ENCODE measurements at regions not wholly inside any gene's neighbourhood (a gene's known extent, or its start where the extent isn't known, plus 50 kb on each side); places are given as distances from the start of the nearest gene placed in this dataset.

GRCh38 chr2:81981585-81981984 is 1677.0 kb upstream of the LRRTM1 start:
- DNase-seq = no peak

- DNase-seq = no peak
These were observed 1674.5 kb upstream of the LRRTM1 start for GRCh38 chr2:81979086-81979485.

GRCh38 chr2:81976998-81977397 is 1672.4 kb upstream of the LRRTM1 start:
- DNase-seq = no peak

DNA sequence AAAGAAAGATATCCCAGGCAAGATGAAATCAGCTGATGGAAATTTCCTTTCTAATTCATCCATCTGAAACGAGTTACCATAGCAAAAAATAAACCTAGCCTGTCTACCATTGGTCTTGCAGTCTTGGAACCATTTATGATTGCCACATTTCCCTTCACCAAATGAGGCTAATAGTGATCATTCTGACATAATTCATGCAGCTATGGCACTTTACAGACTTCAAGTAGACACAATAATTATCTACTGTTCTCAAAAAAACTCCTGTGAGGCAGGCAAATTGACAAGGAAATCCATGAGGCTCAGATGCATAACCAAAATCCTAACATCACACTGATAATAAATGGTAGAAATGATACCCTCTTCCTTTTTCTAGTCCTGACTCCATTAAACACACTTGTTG is 1669.7 kb upstream of the LRRTM1 start:
- DNase-seq = no peak

- DNase-seq = no peak
These were observed 1638.3 kb upstream of the LRRTM1 start for GRCh38 chr2:81942876-81943275.

DNA sequence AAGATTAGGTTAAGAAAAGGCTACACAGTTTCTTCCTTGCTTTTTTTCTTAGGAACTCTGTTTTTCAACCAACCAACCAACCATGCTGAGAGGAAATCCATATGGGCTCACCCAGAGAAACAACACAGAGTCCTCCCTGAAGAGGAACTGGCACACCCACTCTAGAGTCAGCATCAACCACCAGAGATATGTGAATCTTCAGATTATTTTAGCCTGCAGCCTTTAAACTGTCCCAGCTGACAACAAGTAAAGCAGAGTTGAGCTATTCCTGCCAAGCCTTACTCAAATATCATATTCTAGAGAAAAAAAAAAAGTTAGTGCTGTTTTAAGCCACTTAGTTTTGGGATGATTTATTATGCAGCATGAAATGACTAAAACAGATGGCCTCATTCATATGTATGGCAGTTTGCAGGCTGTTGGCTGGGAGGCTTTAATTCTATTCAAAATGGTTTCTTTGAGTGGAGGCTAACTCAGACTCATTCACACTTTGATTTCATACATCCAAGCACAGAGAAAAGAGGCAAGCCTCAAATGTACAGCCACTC is 1637.7 kb upstream of the LRRTM1 start:
- DNase-seq = no peak

DNA sequence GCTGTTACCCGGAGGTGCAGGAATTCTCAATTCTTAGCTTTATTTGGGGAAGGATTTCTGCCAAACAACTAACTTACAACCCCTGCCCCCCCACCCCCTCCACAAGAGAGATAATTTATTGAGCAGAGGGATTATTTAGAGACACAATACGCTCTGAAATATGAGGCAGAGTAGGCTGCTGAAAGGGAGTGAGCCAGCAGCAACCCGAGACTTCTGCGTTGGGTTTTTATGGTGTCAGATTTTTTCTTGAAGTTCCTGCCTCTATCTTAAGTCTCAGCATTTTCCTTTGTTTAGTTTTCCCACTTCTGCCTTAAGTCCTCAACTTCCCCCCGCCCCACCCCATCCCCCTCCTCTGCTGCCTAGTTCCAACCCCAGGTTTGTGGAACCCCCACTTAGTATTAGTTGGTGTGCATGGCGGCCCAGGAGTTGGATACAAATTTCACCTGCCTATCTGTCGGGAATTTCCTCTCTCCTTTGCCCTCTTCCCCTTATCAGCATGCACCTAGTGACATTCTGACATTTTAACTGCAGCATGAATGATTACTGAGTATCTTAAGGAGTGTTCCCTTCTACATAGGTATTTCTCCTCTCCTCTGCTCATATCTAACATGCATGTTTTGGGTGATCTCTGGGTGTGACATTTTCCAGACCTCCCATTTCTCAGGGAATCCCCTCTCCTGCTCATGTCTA is 1635.9 kb upstream of the LRRTM1 start:
- DNase-seq = no peak

DNA sequence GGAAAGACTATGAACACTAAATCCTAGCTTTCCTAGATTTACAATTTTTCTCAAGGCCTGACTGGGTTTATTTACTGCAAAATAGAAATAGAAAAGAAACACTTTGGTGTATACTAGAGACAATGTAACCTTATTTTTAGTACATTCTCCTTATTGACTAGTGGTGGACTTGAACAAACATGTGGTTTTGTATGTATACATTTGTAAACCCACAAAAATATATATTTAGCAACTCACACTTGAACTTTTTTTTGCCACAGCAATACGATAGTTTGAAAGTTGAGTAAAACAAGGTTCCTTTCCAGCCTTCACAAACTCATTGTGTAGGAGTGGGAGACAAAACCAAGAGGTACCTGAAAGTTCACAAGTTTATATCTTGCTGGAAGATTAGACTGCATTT is 1633.4 kb upstream of the LRRTM1 start:
- no peak for DNase-seq

- DNase-seq = no peak
These were observed 1599.0 kb upstream of the LRRTM1 start for GRCh38 chr2:81903534-81903933.

DNA sequence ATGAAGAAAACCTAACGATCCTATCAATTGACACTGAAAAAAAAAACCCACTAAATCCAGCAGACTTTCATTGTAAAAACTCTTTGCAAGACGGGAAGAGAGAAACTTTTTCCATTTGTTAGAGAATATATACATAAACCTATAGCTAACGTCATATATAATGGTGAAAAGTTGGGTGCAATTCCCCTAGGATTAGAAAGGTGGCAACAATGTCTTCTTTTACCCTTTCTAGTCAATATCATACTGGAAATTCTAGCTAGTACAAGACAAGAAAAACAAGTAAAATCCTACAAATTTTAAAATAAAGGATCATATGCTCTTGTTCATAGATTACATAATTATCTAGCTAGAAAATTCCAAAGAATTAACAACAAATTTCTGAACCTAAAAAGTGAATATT is 1596.5 kb upstream of the LRRTM1 start:
- no peak for DNase-seq

DNA sequence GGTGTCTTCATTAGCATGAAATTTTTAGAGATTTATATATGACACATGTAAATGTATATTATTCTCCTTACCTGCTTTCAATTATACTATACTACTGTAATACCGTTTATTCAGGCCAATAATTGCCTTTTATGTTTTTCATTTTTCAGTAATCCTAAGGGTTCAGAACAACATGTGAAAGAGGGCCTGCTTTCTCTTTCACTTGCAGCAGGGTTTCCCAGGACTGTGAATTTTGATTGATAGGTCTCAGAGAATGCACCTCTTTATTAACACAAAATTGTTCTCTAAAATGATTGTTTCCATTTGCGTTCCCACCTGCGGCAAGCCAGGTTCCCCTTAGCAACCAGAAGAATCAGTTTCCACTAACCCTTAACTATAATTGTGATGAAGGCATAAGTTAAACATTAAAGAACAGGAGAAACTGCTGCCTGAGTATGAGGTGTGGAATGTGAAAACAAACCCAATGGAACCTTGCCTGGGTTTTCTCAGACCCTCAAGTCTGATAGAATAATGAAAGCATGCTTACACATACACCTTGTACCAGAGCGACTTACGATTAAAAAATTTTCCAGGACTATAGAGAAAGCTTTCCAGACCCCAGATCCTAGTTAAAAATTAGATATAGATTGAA is 1591.2 kb upstream of the LRRTM1 start:
- DNase-seq = no peak

GRCh38 chr2:81894451-81894990 is 1590.0 kb upstream of the LRRTM1 start:
- DNase-seq = no peak

- no peak for DNase-seq
These were observed 1572.1 kb upstream of the LRRTM1 start for GRCh38 chr2:81876624-81877023.

- no peak for DNase-seq
These were observed 1567.5 kb upstream of the LRRTM1 start for GRCh38 chr2:81872006-81872405.

DNA sequence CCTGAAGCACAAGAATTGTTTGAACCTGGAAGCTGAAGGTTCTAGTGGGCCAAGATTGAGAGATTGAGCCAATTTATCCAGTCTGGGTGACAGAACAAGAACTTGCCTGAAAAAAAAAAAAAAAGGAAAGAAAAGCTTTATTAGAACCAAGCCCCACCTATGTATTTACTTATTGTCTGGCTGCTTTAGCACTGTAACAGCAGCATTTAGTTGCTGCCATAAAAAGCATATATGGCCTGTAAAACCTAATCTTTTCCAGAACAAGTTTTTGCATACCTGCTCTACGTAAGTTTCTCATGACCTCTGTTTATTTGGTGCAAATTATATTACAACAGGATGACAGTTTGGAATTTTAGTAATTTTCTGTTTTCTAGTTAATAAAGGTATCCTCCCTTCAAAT is 1565.6 kb upstream of the LRRTM1 start:
- no peak for DNase-seq

- DNase-seq = no peak
These were observed 1554.4 kb upstream of the LRRTM1 start for GRCh38 chr2:81858998-81859397.

DNA sequence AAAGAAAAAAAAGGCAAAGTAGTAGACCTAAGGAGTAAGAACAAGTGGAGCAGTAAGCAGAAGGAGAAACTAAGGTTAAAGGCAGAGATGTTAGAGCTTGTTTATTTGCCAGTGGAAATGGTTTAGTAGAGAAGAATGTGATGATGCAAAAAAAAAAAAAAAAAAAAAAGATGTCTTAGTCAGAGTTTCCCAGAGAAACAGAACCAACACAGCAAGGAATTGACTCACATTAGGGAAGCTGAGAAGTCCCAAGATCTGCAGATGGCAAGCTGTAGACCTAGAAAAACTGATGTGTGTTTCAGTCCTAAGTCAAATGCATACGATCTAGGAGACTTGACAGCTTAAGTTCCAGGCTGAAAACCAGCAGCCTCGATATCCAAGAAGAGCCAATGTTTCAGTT is 1548.8 kb upstream of the LRRTM1 start:
- no peak for DNase-seq

- DNase-seq = no peak
These were observed 1548.1 kb upstream of the LRRTM1 start for GRCh38 chr2:81852651-81853050.

DNA sequence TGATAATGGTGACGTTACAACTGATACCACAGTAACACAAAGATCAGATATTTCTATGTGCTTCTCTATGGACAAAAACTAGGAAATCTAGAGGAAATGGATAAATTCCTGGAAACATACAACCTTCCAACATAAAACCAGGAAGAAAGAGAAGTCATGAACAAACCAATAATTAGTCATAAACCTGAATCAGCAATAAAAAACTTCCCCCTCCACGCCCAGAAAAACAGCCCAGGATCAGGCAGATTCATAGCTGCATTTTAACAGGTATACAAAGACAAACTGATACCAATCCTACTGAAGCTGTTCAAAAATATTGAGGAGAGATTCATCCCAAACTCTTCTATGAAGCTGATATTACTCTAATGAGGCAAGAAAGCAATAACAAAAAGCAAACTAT is 1535.2 kb upstream of the LRRTM1 start:
- no peak for DNase-seq

GRCh38 chr2:81835321-81836000 is 1530.9 kb upstream of the LRRTM1 start:
- DNase-seq = no peak

DNA sequence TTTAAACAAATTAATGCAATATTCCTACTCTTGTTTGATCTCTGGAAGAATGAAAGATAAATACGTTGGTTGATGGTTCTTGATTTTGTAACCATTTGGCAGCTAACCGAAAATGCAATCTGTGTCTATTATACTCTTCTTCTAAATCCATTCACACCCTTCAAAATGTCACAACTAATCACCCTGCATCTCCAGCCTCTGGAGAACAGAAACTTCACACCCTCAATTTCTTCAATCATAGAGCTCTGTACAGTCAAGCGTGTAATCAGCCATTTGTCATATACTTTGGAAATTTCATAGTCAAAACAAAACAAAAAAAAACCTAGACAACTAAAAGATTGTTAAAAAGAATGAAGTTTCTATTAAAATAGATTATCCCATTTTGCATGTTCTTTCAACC is 1482.3 kb upstream of the LRRTM1 start:
- DNase-seq = peak; percentile 50

- no peak for DNase-seq
These were observed 1462.8 kb upstream of the LRRTM1 start for GRCh38 chr2:81767187-81767912.

DNA sequence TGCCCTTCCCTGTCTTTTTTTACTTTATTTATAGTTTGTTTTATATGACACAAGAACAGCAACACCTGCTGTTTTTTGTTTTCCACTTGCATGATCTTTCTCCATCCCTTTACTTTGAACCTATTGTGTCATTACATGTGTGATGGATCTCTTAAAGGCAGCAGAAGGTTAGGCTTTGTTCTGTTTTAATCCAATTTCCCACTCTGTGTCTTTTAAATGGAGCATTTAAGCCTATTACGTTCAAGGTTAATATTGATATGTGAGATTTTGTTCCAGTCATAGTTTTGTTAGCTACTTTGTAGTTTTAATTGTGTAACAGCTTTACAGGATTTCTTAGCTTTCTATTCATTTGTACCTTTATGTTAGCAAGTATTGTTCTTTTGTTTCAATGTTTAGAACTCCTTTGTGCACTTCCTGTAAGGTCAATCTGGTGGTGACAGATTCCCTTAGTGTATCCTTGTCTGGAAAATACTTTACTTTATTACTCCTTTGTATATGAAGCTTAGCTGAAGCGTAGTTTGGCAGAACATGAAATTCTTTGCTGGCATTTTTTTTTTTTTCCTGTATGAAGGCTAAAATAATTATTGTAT is 1443.0 kb upstream of the LRRTM1 start:
- DNase-seq = no peak
